ENCODE measurements at regions not wholly inside any gene's neighbourhood (a gene's known extent, or its start where the extent isn't known, plus 50 kb on each side); places are given as distances from the start of the nearest gene placed in this dataset.

- Histone ChIP-seq H3K27ac (ENCODE audit: poor library complexity, severe bottlenecking) (no peak overlapping the region), H3K9me3 (ENCODE audit: severe bottlenecking) (no peaks in the 10 kb centered on the region), H3K36me3 (ENCODE audit: low read depth) (no peaks in the 10 kb centered on the region), H3K27me3 (ENCODE audit: insufficient read depth, poor library complexity, severe bottlenecking) (no peaks in the 10 kb centered on the region), H3K4me1 (ENCODE audit: insufficient read depth, poor library complexity, severe bottlenecking) (no peaks in the 10 kb centered on the region), H3K4me3 (ENCODE audit: severe bottlenecking) (no peak overlapping the region)
- no peak for DNase-seq (ENCODE audit: low spot score)
- ATAC-seq (ENCODE audit: low read depth) = no peak
- TF ChIP-seq, protein P1, sequence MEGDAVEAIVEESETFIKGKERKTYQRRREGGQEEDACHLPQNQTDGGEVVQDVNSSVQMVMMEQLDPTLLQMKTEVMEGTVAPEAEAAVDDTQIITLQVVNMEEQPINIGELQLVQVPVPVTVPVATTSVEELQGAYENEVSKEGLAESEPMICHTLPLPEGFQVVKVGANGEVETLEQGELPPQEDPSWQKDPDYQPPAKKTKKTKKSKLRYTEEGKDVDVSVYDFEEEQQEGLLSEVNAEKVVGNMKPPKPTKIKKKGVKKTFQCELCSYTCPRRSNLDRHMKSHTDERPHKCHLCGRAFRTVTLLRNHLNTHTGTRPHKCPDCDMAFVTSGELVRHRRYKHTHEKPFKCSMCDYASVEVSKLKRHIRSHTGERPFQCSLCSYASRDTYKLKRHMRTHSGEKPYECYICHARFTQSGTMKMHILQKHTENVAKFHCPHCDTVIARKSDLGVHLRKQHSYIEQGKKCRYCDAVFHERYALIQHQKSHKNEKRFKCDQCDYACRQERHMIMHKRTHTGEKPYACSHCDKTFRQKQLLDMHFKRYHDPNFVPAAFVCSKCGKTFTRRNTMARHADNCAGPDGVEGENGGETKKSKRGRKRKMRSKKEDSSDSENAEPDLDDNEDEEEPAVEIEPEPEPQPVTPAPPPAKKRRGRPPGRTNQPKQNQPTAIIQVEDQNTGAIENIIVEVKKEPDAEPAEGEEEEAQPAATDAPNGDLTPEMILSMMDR (IDR thresholded peaks at IDR 0.05; ENCODE audit: poor library complexity, severe bottlenecking) = no peak
These were observed 719.7 kb upstream of the SOX11 start for GRCh38 chr2:4972472-4972871.

DNA sequence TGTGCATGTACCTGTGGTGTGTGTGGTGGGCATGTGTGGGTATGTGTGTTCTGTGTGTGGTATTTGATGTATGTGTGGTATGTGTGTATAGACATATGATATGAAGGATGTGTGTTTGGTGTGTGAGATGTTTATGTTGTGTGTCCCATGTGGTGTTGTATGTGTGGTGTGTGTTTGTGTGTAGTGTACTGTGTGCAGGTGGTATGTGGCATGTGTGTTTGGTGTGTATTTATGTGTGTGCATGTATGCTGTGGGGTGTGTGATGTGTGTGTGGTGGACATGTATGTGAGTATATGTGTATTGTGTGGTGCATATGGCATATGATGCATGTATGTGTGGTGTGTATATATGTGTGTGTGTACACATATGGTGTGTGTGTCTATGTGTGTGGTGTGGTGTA lies 718.8 kb upstream of the SOX11 start:
- no peak for ATAC-seq (ENCODE audit: low read depth)
- H3K27ac ChIP-seq (ENCODE audit: poor library complexity, severe bottlenecking) = no peak overlapping the region
- no peak overlapping the region for H3K4me3 ChIP-seq (ENCODE audit: severe bottlenecking)

DNA sequence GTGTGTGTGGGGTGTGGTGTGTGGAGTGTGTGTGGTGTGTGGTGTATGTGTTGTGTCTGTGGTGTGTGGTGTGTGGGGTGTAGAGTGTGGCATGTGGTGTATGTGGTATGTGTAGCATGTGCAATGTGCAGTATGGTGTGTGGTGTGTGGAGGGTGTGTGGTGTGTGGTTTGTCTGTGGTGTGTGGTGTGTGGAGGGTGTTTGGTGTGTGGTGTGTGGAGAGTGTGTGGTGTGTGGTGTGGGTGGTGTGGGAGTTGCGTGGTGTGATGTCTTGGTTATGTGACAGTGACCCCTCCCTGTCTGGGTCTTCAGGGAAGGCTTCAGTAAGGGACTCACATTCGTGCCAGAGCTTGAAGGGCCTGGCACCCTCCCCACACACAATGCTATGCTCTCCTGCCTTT lies 718.2 kb upstream of the SOX11 start:
- Histone ChIP-seq H3K9me3 (ENCODE audit: severe bottlenecking) (no peaks in the 10 kb centered on the region), H3K36me3 (ENCODE audit: low read depth) (no peaks in the 10 kb centered on the region), H3K4me3 (ENCODE audit: severe bottlenecking) (no peak overlapping the region), H3K27ac (ENCODE audit: poor library complexity, severe bottlenecking) (no peak overlapping the region), H3K27me3 (ENCODE audit: insufficient read depth, poor library complexity, severe bottlenecking) (no peaks in the 10 kb centered on the region), H3K4me1 (ENCODE audit: insufficient read depth, poor library complexity, severe bottlenecking) (no peaks in the 10 kb centered on the region)
- no peak for DNase-seq (ENCODE audit: low spot score)
- TF ChIP-seq, protein P1 (IDR thresholded peaks at IDR 0.05; ENCODE audit: poor library complexity, severe bottlenecking) = no peak
- ATAC-seq (ENCODE audit: low read depth) = no peak

More for the DNA sequence above, 718.8 kb upstream of the SOX11 start:
- no peaks in the 10 kb centered on the region for H3K9me3 ChIP-seq (ENCODE audit: severe bottlenecking)
- H3K27me3 ChIP-seq (ENCODE audit: insufficient read depth, poor library complexity, severe bottlenecking) = no peaks in the 10 kb centered on the region
- no peaks in the 10 kb centered on the region for H3K36me3 ChIP-seq (ENCODE audit: low read depth)
- no peaks in the 10 kb centered on the region for H3K4me1 ChIP-seq (ENCODE audit: insufficient read depth, poor library complexity, severe bottlenecking)
- DNase-seq (ENCODE audit: low spot score) = no peak
- TF ChIP-seq, protein P1 (IDR thresholded peaks at IDR 0.05; ENCODE audit: poor library complexity, severe bottlenecking) = no peak

- ATAC-seq (ENCODE audit: low read depth) = no peak
- Histone ChIP-seq H3K4me1 (ENCODE audit: insufficient read depth, poor library complexity, severe bottlenecking) (no peaks in the 10 kb centered on the region), H3K9me3 (ENCODE audit: severe bottlenecking) (no peaks in the 10 kb centered on the region), H3K36me3 (ENCODE audit: low read depth) (no peaks in the 10 kb centered on the region), H3K27me3 (ENCODE audit: insufficient read depth, poor library complexity, severe bottlenecking) (no peaks in the 10 kb centered on the region), H3K4me3 (ENCODE audit: severe bottlenecking) (no peak overlapping the region), H3K27ac (ENCODE audit: poor library complexity, severe bottlenecking) (no peak overlapping the region)
- TF ChIP-seq, protein P1 (IDR thresholded peaks at IDR 0.05; ENCODE audit: poor library complexity, severe bottlenecking) = no peak
- no peak for DNase-seq (ENCODE audit: low spot score)
These were observed 715.8 kb upstream of the SOX11 start for GRCh38 chr2:4976407-4976806.

GRCh38 chr2:4979111-4979510 lies 713.1 kb upstream of the SOX11 start:
- Histone ChIP-seq H3K36me3 (ENCODE audit: low read depth) (no peaks in the 10 kb centered on the region), H3K4me3 (ENCODE audit: severe bottlenecking) (no peak overlapping the region), H3K9me3 (ENCODE audit: severe bottlenecking) (no peaks in the 10 kb centered on the region), H3K27ac (ENCODE audit: poor library complexity, severe bottlenecking) (no peak overlapping the region), H3K4me1 (ENCODE audit: insufficient read depth, poor library complexity, severe bottlenecking) (no peaks in the 10 kb centered on the region), H3K27me3 (ENCODE audit: insufficient read depth, poor library complexity, severe bottlenecking) (no peaks in the 10 kb centered on the region)
- ATAC-seq (ENCODE audit: low read depth) (no peak), DNase-seq (ENCODE audit: low spot score) (no peak)
- TF ChIP-seq, protein P1 (IDR thresholded peaks at IDR 0.05; ENCODE audit: poor library complexity, severe bottlenecking) = no peak
